ENCODE measurements at regions not wholly inside any gene's neighbourhood (a gene's known extent, or its start where the extent isn't known, plus 50 kb on each side); places are given as distances from the start of the nearest gene placed in this dataset.

- no peak for DNase-seq (ENCODE audit: low spot score)
These were observed 371.9 kb upstream of the ID4 start for GRCh38 chr6:19465256-19465655.

- no peak for DNase-seq (ENCODE audit: low spot score)
These were observed 371.4 kb upstream of the ID4 start for GRCh38 chr6:19465760-19466159.

- DNase-seq (ENCODE audit: low spot score), result no peak
These were observed 366.8 kb upstream of the ID4 start for GRCh38 chr6:19470333-19470732.

- DNase-seq (ENCODE audit: low spot score), result no peak
These were observed 365.0 kb upstream of the ID4 start for GRCh38 chr6:19472153-19472552.

GRCh38 chr6:19472850-19473249 is 364.3 kb upstream of the ID4 start:
- DNase-seq (ENCODE audit: low spot score), result no peak

- DNase-seq (ENCODE audit: low spot score), result no peak
These were observed 359.6 kb upstream of the ID4 start for GRCh38 chr6:19477563-19477962.

GRCh38 chr6:19478273-19478672 is 358.9 kb upstream of the ID4 start:
- DNase-seq (ENCODE audit: low spot score), result no peak

GRCh38 chr6:19478992-19479391 is 358.2 kb upstream of the ID4 start:
- no peak for DNase-seq (ENCODE audit: low spot score)

- DNase-seq (ENCODE audit: low spot score), result no peak
These were observed 357.6 kb upstream of the ID4 start for GRCh38 chr6:19479551-19479950.

- DNase-seq (ENCODE audit: low spot score), result no peak
These were observed 344.3 kb upstream of the ID4 start for GRCh38 chr6:19492636-19493405.

GRCh38 chr6:19501737-19502245 is 335.4 kb upstream of the ID4 start:
- no peak for DNase-seq (ENCODE audit: low spot score)

GRCh38 chr6:19502301-19502700 is 334.9 kb upstream of the ID4 start:
- DNase-seq (ENCODE audit: low spot score), result no peak

GRCh38 chr6:19515939-19516338 is 321.2 kb upstream of the ID4 start:
- DNase-seq (ENCODE audit: low spot score), result no peak

GRCh38 chr6:19519941-19520340 is 317.2 kb upstream of the ID4 start:
- no peak for DNase-seq (ENCODE audit: low spot score)

- no peak for DNase-seq (ENCODE audit: low spot score)
These were observed 312.6 kb upstream of the ID4 start for GRCh38 chr6:19524366-19525186.

GRCh38 chr6:19525673-19526072 is 311.5 kb upstream of the ID4 start:
- no peak for DNase-seq (ENCODE audit: low spot score)

- DNase-seq (ENCODE audit: low spot score), result no peak
These were observed 307.0 kb upstream of the ID4 start for GRCh38 chr6:19530188-19530587.

- DNase-seq (ENCODE audit: low spot score), result no peak
These were observed 301.8 kb upstream of the ID4 start for GRCh38 chr6:19535351-19535750.

- DNase-seq (ENCODE audit: low spot score), result no peak
These were observed 300.3 kb upstream of the ID4 start for GRCh38 chr6:19536838-19537237.

- DNase-seq (ENCODE audit: low spot score), result no peak
These were observed 299.1 kb upstream of the ID4 start for GRCh38 chr6:19538096-19538495.

GRCh38 chr6:19547507-19547906 is 289.7 kb upstream of the ID4 start:
- DNase-seq (ENCODE audit: low spot score), result no peak

GRCh38 chr6:19549109-19549508 is 288.1 kb upstream of the ID4 start:
- no peak for DNase-seq (ENCODE audit: low spot score)

GRCh38 chr6:19550380-19550779 is 286.8 kb upstream of the ID4 start:
- no peak for DNase-seq (ENCODE audit: low spot score)
